B cell (primary cell): ENCODE measurements at regions not wholly inside any gene's neighbourhood (a gene's known extent, or its start where the extent isn't known, plus 50 kb on each side); places are given as distances from the start of the nearest gene placed in this dataset.
A peak's percentile ranks its signal among the peaks of the same experiment; 100 is the strongest.

Source experiments
- ATAC-seq: fragments of 200-7000 bp; cut with Tn5 transposase; one replicate; pipeline ENCODE4 v1.10.0; 2021; ENCODE audit warnings: low read depth, mild to moderate bottlenecking, moderate number of reproducible peaks, moderate library complexity
- CTCF ChIA-PET: fragments of 350-600 bp; sonication (Branson Sonifier 250); formaldehyde crosslinking; loops from one replicate; lab custom pipeline; 2021; ENCODE audit warnings: antibody characterized with exemption, inconsistent platforms; lab: Charles Lee
- POLR2A ChIA-PET: fragments of 350-600 bp; sonication (Branson Sonifier 250); formaldehyde crosslinking; loops from one replicate; lab custom pipeline; 2021; ENCODE audit warnings: antibody characterized with exemption; lab: Charles Lee
- DNase-seq: peaks from one replicate; pipeline ENCODE4 v3.0.0; 2013
- H2AFZ ChIP-seq: 2 replicates; pipeline ENCODE4 v1.6.1; 2012; ENCODE audit warnings: mild to moderate bottlenecking, low read depth, low read length; ENCODE audit not compliant: insufficient read depth, poor library complexity, severe bottlenecking
- H3K27ac ChIP-seq, 2 donors: 1 replicate in 1 of 2; 2 replicates in 1 of 2; pipeline ENCODE4 v1.5.1; 2012 to 2013; ENCODE audit warnings: low read length in 2 of 2, mild to moderate bottlenecking in 2 of 2, moderate library complexity in 1 of 2
- H3K27me3 ChIP-seq, 4 experiments: fragments of 200-600 bp in 1 of 4; sonication (generic) in 1 of 4; replicated peaks in 1 of 4; 1 replicate in 2 of 4; 2 replicates in 2 of 4; pipeline versions ENCODE4 v1.6.1 to v1.7.0; 2013 to 2016; ENCODE audit warnings: low read length in 3 of 4, mild to moderate bottlenecking in 2 of 4, mixed read lengths in 1 of 4, moderate library complexity in 1 of 4; ENCODE audit not compliant: insufficient read depth in 4 of 4, control insufficient read depth in 3 of 4; ENCODE audit errors: control extremely low read depth in 1 of 4
- H3K36me3 ChIP-seq, 2 experiments: replicated peaks in 1 of 2; 1 replicate in 1 of 2; 2 replicates in 1 of 2; pipeline versions ENCODE4 v1.6.1 to v1.7.1; 2013; ENCODE audit warnings: low read length in 1 of 2; ENCODE audit not compliant: insufficient read depth in 2 of 2, control insufficient read depth in 1 of 2; ENCODE audit errors: control extremely low read depth in 1 of 2, extremely low read depth in 1 of 2
- H3K4me1 ChIP-seq, 2 donors: fragments of 200-600 bp in 1 of 2; sonication (generic) in 1 of 2; 1 replicate in 1 of 2; 2 replicates in 1 of 2; pipeline versions ENCODE4 v1.5.1 to v1.6.1; 2013 to 2017; ENCODE audit warnings: low read length in 2 of 2; ENCODE audit not compliant: control insufficient read depth in 2 of 2, insufficient read depth in 2 of 2
- H3K4me2 ChIP-seq: replicated peaks from 2 replicates; pipeline ENCODE3; 2012; ENCODE audit warnings: mild to moderate bottlenecking, low read depth, low read length; ENCODE audit not compliant: poor library complexity, severe bottlenecking
- H3K4me3 ChIP-seq, 5 experiments: fragments of 200-600 bp in 1 of 5; sonication (generic) in 1 of 5; 1 replicate in 3 of 5; 2 replicates in 2 of 5; pipeline versions ENCODE4 v1.5.1 to v1.7.0; 2011 to 2016; ENCODE audit warnings: low read length in 4 of 5, mild to moderate bottlenecking in 4 of 5, low read depth in 2 of 5, control low read depth in 1 of 5, moderate library complexity in 1 of 5; ENCODE audit not compliant: insufficient read depth in 1 of 5; ENCODE audit errors: control extremely low read depth in 1 of 5, extremely low read depth in 1 of 5
- H3K79me2 ChIP-seq: fragments of 200-600 bp; sonication (generic); one replicate; pipeline ENCODE4 v1.6.0; 2016; ENCODE audit warnings: low read length; ENCODE audit not compliant: control insufficient read depth, insufficient read depth
- H3K9ac ChIP-seq: fragments of 200-600 bp; sonication (generic); 2 replicates; pipeline ENCODE4 v1.6.1; 2017; ENCODE audit warnings: mild to moderate bottlenecking, low read length, moderate library complexity
- H3K9me3 ChIP-seq, 3 donors: one replicate each; pipeline versions ENCODE4 v1.6.1 to v1.7.1; 2013; ENCODE audit warnings: low read length in 2 of 3; ENCODE audit not compliant: control insufficient read depth in 2 of 3, insufficient read depth in 1 of 3; ENCODE audit errors: control extremely low read depth in 1 of 3
- H4K20me1 ChIP-seq: 2 replicates; pipeline ENCODE4 v1.6.0; 2012; ENCODE audit warnings: mild to moderate bottlenecking, low read length; ENCODE audit not compliant: insufficient read depth, control insufficient read depth, poor library complexity, severe bottlenecking
- H3K27ac Mint-ChIP-seq: one replicate; pipeline ENCODE4 v1.8.0; 2021; ENCODE audit warnings: mixed read lengths
- H3K27me3 Mint-ChIP-seq: one replicate; pipeline ENCODE4 v1.8.0; 2021; ENCODE audit warnings: mixed read lengths
- H3K4me1 Mint-ChIP-seq: one replicate; pipeline ENCODE4 v1.8.0; 2021; ENCODE audit warnings: mixed read lengths
- H3K4me3 Mint-ChIP-seq: one replicate; pipeline ENCODE4 v1.8.0; 2021; ENCODE audit warnings: mixed read lengths
- H3K9me3 Mint-ChIP-seq: one replicate; pipeline ENCODE4 v1.8.0; 2022; ENCODE audit warnings: mixed read lengths; ENCODE audit not compliant: insufficient read depth
- EZH2 ChIP-seq: IDR thresholded peaks from 2 replicates; pipeline ENCODE4 v1.6.1; 2012; ENCODE audit warnings: borderline replicate concordance, low read depth, mild to moderate bottlenecking, moderate library complexity, low read length; ENCODE audit not compliant: insufficient read depth, poor library complexity, severe bottlenecking
- WGBS: methylation state at CpG from one replicate; pipeline ENCODE4 v1.1.5; 2013; ENCODE audit warnings: missing lambda C conversion rate; ENCODE audit not compliant: insufficient coverage; 5-methylcytosine and 5-hydroxymethylcytosine counted together
- intact Hi-C: fragments of 100-400 bp; cut with micrococcal nuclease; formaldehyde crosslinking; loops from one replicate; pipeline ENCODE4 v1.10.0; 2022
- TF ChIP-seq, protein P1 (sequence below): fragments of 200-600 bp; IDR thresholded peaks from one replicate; pipeline ENCODE4 v1.8.0; 2022; ENCODE audit warnings: antibody characterized with exemption, mild to moderate bottlenecking

DNA sequence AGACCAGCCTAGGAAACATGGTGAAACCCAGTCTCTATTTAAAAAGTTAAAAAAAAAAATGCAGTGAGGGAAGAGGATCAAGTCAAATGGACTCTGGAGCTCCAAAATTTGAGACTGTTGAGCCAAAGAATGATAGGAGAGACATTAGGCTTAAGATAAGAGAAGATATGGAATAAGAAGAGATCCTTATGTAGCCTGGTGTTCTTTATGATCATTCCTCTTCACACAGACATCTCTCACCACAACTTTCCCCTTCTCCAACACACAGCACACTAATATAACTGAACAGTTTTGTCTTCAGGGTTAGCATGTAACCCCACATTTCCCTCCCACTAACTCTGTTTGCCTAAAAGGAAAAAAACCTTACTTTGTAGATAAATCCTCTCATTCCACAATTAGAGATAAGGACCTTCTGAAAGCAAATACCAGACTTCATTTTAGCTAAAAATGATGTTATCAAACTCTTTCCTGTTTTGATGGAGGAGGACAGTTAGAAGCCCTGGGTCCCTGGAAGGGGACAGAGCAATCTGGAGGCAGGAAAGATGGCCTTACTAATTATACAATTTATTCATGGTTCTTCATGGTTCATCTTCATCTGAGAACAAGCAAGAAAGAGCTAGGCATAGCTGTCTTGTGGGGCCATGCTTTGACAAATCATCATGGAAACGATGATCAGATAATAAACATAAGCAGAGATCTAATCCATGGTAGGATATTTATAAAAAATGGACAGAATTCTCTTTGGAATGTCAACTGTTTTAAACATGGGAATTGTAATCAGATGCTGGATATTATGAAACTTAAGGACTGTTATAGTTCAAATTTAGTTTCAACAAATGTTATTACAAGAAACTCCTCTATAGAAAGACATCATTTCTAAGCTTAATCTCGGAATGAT, 96.7 kb upstream of the S1PR1 start:
- H2AFZ ChIP-seq = peak overlapping the region; percentile 8
- DNase-seq = no peak
- TF ChIP-seq, protein P1, sequence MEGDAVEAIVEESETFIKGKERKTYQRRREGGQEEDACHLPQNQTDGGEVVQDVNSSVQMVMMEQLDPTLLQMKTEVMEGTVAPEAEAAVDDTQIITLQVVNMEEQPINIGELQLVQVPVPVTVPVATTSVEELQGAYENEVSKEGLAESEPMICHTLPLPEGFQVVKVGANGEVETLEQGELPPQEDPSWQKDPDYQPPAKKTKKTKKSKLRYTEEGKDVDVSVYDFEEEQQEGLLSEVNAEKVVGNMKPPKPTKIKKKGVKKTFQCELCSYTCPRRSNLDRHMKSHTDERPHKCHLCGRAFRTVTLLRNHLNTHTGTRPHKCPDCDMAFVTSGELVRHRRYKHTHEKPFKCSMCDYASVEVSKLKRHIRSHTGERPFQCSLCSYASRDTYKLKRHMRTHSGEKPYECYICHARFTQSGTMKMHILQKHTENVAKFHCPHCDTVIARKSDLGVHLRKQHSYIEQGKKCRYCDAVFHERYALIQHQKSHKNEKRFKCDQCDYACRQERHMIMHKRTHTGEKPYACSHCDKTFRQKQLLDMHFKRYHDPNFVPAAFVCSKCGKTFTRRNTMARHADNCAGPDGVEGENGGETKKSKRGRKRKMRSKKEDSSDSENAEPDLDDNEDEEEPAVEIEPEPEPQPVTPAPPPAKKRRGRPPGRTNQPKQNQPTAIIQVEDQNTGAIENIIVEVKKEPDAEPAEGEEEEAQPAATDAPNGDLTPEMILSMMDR = no peak
- TF ChIP-seq EZH2 = no peak
- H3K27me3 ChIP-seq = no peaks in the 10 kb centered on the region
- intact Hi-C loops = loop anchor here (5.0 kb wide), 2 partner anchors 42 to 213 kb away; no protein-coding TSS in a partner anchor
- no peak overlapping the region for H3K9ac ChIP-seq
- no peak for ATAC-seq
- H3K9me3 ChIP-seq = no peaks in the 10 kb centered on the region
- Mint-ChIP-seq H3K27me3 (no peaks in the 10 kb centered on the region), H3K4me1 (peaks cover 35% of the 10 kb centered on the region), H3K9me3 (no peaks in the 10 kb centered on the region), H3K27ac (peak overlapping the region; percentile 60), H3K4me3 (no peak overlapping the region)
- no peaks in the 10 kb centered on the region for H4K20me1 ChIP-seq
- H3K79me2 ChIP-seq = no peaks in the 10 kb centered on the region
- no peak overlapping the region for H3K4me2 ChIP-seq
- CTCF ChIA-PET = interaction anchor here (1.3 to 9.2 kb wide), 8 partner anchors 9 to 298 kb away, joined by 3 to 183 read pairs (median 6); no protein-coding TSS in a partner anchor
- H3K4me3 ChIP-seq = no peak overlapping the region
- H3K4me1 ChIP-seq = peaks cover 24 to 25% of the 10 kb centered on the region in 2 donors
- no peak overlapping the region for H3K27ac ChIP-seq
- H3K36me3 ChIP-seq = no peaks in the 10 kb centered on the region
- WGBS = 100% methylated on average over 1 of the region's 2 CpGs
- POLR2A ChIA-PET = interaction anchor here (0.6 to 3.0 kb wide), 2 partner anchors 96 to 1038 kb away, joined by 3 to 19 read pairs; no protein-coding TSS in a partner anchor

DNA sequence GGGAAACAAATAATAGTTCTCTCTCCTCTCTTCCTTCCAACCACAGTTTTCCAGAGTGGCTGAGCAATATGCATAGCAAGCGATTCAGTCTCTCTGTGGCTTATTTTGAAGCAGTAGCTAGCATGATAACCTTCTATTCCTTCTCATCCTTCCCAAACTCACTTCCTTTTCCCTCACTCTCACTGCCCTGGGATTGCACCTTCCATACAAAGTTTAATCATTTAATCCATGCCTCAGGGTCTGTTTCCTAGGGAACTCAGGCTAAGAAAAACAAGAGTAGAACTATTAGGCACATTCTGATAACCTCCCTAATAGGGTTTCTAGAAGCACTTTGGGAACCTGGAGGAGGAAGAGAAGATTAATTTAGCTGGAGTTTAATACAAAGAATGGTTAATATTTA, 97.7 kb upstream of the S1PR1 start:
- ChIA-PET POLR2A (interaction anchor here (3.0 kb wide), 1 partner anchor 97 kb away, joined by 19 read pairs; no protein-coding TSS in a partner anchor), CTCF (interaction anchor here (1.2 to 9.2 kb wide), 10 partner anchors 8 to 299 kb away, joined by 3 to 183 read pairs (median 6); no protein-coding TSS in a partner anchor)
- no peaks in the 10 kb centered on the region for H3K27me3 Mint-ChIP-seq
- no peak overlapping the region for H3K27ac ChIP-seq
- no peak overlapping the region for H2AFZ ChIP-seq
- no peaks in the 10 kb centered on the region for H3K9me3 Mint-ChIP-seq
- peaks cover 27 to 29% of the 10 kb centered on the region in 2 donors for H3K4me1 ChIP-seq
- DNase-seq = no peak
- no peaks in the 10 kb centered on the region for H3K27me3 ChIP-seq
- no peak overlapping the region for H3K4me3 ChIP-seq
- H3K36me3 ChIP-seq = no peaks in the 10 kb centered on the region
- no peaks in the 10 kb centered on the region for H3K79me2 ChIP-seq
- peaks cover 38% of the 10 kb centered on the region for H3K4me1 Mint-ChIP-seq
- H3K4me3 Mint-ChIP-seq = no peak overlapping the region
- intact Hi-C loops = loop anchor here (5.0 kb wide), 1 partner anchor 212 kb away; no protein-coding TSS in a partner anchor
- no peak overlapping the region for H3K27ac Mint-ChIP-seq
- TF ChIP-seq EZH2 = no peak
- TF ChIP-seq, protein P1 = no peak
- no peak overlapping the region for H3K9ac ChIP-seq
- no peak overlapping the region for H3K4me2 ChIP-seq
- WGBS = 100% methylated on average over 1 of the region's 1 CpG
- no peaks in the 10 kb centered on the region for H3K9me3 ChIP-seq
- ATAC-seq = no peak
- H4K20me1 ChIP-seq = no peaks in the 10 kb centered on the region
